ENCODE measurements at regions not wholly inside any gene's neighbourhood (a gene's known extent, or its start where the extent isn't known, plus 50 kb on each side); places are given as distances from the start of the nearest gene placed in this dataset.

DNA sequence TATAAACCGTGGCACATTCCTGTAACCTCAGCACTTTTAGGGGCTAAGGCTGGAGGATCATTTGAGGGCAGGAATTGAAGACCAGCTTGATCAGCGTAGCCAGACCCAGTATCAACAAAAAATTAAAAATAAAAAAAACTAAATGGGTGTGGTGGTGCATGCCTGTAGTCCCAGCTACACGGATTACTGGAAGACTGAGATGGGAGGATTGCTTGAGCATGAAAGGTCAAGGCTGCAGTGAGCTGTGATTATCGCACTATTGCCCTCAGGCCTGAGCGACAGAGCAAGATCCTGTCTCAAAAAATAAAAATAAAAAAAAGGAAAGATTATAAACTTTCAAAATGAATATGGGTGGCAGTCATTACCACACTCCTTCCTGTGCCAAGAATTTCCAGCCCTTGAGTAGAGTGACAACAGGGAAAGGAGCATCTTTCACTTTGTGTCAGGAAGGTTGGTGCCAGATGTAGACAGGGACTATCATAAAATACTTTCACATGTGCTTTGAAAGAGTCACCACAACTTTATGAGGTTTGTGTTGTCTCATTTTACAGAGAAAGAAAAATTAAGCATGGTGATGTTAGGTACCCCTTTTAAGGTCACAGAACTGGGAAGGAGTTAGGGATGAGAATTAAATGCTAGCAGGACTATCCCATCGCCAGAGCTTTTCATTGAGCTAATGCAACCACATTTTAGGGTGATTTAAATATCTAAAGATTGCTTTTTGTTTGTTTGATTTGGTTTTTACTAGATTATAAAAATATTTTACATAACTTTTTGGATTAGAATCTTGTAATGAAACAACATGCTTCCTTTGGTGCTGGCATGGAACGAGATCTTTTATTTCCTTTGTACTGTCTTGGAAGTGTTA lies 1617.4 kb upstream of the ACVR2A start:
- whole genome bisulfite sequencing, 3 donors, result 80 to 86% (median 85%) methylated on average over 7 of the region's 7 CpGs

DNA sequence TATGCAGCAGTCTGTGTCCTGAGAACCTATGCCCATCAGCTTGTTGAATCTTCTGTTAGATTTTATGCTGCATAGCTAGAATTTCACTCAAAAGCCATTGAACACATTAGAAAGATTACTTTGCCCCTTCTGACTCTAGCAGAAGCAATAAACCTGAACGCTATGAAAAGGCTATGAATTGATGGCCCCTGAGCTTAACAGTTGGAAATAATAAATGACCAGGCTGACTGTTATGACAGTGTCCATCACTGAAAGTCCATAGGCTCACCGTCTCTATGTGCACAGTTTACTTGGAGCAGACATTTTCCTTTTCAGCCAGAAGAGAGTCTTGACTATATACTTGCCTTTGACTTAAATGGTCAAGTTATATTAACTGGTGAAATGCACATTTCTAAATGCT lies 1618.8 kb upstream of the ACVR2A start:
- WGBS, 3 donors, result 88 to 91% (median 91%) methylated on average over 2 of the region's 2 CpGs
- H3K27ac ChIP-seq (ENCODE audit: low read depth, low read length), result no peak overlapping the region

More for the DNA sequence above, 1617.4 kb upstream of the ACVR2A start:
- H3K27ac ChIP-seq (ENCODE audit: low read depth, low read length), result no peak overlapping the region

DNA sequence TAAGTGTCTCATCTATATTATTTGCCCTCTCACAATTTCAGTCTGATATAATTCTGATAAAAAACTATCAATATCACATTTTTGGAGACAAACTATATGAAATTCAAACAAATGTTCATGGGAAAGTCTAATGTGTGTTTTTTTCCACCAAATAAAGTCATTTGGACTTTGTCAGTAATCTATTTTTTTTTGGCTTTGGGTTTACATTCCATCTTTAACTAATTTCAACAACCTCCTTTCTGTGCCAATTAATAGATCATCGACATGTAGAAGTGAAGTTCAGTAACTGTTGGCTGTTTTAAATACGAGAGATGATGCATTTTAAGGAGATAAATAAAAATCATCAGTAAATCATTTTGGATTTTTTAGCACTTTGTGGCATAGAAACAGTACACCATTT lies 1623.0 kb upstream of the ACVR2A start:
- 58 to 67% (median 58%) methylated on average over 2 of the region's 2 CpGs for WGBS, 3 donors
- H3K27ac ChIP-seq (ENCODE audit: low read depth, low read length), result no peak overlapping the region

DNA sequence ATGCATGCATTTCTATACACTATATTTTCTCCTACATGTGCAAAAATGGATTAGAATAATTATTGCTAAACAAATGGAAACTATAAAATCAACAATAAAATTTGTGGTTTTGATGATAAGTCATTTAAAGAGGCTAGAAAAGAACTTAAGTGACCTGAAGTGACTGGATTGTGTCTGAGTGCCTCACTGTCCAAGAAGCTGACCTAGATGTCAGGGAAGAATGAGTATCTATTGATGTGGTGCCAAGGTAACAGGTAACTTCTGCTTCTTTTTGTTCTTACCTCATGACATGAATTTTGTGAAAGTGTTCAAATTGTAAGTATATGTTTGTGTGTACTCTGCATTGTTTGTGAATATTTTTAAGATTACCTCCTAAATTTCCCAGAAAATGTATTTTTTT lies 1623.9 kb upstream of the ACVR2A start:
- H3K27ac ChIP-seq (ENCODE audit: low read depth, low read length), result no peak overlapping the region

DNA sequence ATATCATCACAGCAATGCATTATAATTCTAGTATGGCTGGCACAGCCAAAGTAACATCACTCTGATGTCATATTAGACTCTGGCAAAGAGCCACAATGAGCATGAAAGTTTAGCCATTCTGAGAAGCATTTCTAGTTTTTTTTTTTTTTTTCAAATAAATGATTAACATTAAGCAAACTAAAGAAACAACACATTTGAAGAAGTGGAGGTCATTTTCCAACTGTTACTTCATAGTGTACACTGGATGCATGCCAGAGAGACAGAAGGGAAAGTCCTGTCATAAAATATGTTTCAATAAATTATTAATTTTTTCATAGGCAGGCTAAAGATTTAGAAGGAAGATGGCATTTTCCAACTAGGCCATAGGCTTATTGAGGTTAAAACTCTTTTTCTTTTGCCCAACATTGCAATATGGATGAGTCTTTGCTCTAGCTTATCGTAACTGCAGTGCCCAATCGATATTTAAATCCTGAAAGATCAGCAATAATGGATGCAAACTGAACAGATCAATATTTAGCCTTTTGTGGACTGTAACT lies 1630.4 kb upstream of the ACVR2A start:
- 21 to 87% (median 86%) methylated on average over 2 of the region's 2 CpGs for WGBS, 3 donors
- H3K27ac ChIP-seq (ENCODE audit: low read depth, low read length), result no peak overlapping the region

DNA sequence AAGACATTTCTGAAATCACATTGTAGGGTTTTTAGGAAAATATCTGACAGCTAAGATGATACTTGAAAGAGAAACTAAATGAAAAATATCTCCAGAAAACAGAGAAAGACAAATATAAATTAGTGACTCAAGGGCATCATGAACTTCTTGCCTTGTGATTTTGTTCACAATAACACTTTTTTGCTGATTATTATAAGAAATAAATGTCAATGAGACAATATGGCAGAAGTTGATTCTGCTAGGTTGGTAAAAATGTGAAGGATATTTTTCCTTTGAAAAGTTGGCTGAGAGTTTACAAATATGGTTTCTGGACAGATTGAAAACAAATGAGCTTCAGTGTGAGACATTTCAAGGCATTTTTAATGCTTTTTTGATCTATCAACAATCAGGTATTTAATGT lies 1631.2 kb upstream of the ACVR2A start:
- no peak overlapping the region for H3K27ac ChIP-seq (ENCODE audit: low read depth, low read length)

DNA sequence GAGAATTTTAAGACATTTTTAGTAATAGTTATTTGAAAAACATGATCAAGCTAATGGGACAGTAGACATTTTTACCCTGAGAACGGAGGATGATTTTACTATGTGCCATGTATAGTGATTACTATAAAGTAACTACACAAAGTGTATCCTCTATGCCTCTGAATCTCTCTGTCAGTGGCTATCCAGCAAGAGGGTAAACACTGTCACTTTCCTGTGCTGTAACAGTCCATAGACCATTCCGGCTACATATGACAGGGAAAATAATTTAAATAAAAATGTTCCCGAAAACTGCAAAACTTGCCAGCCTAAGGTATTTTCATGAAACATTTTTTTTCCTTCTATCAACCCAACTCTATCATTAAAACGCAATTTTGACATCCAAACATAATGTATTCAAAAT lies 1632.2 kb upstream of the ACVR2A start:
- no peak overlapping the region for H3K27ac ChIP-seq (ENCODE audit: low read depth, low read length)
- 87 to 94% (median 94%) methylated on average over 4 of the region's 4 CpGs for WGBS, 3 donors

DNA sequence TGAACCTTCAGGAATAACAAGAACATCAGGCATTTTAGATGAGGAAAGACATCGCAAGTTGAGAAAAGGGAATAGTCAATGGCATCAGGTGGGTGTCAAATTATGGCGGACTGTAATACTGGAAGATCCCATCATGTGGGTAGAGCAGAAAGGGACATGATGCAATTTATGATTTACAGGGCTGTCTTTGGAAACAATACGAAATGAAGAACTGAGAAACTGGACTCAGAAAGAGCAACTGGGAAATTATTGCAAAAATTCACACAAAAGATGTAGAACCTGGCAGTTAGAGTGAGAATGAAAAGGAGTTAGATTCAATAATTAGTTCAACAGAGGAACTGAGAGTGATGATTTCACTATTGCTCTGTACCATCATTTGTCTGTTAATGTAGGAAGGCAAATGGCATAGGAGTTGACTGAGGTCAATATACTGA lies 1635.0 kb upstream of the ACVR2A start:
- H3K27ac ChIP-seq (ENCODE audit: low read depth, low read length), result no peak overlapping the region
- WGBS, 3 donors, result 90 to 95% (median 93%) methylated on average over 3 of the region's 3 CpGs

DNA sequence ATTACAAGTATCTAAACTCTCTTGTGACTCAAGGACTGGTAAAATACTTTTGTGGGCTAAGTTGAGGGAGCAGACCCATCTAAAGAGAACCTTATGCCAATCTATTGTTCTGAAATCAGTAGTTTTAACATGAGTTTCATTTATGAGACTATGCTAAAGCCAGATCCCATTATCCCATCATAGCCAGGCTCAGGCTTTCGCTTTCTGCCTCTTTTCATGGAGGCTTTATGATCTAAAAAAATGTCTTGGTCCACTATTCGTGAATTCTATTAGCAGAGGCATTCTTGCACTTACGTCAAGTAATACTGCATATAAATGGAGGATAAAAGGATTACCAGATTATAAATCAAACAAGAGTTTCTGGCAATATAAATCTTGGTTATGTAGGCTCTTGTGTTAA lies 1636.9 kb upstream of the ACVR2A start:
- 84 to 98% (median 90%) methylated on average over 3 of the region's 3 CpGs for WGBS, 3 donors
- H3K27ac ChIP-seq (ENCODE audit: low read depth, low read length), result no peak overlapping the region

DNA sequence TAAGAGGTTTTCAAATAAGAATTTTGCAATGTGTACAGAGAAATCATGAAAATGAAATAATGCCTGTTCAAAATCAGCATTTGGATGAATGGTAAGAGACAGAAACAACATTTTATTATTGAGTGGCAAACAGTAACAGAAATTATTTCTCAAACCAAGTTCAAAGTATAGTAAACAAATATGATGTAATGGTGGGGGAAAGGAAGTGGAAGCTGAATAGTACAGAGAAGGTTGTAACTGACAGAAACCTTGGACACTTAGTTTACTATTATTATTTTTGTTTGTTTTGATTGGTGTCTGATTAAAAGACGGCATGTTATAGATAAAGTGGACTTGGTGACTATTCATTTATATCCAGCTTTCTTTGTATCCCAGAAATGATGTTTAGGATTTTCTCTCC lies 1637.4 kb upstream of the ACVR2A start:
- H3K27ac ChIP-seq (ENCODE audit: low read depth, low read length), result no peak overlapping the region
- WGBS, 3 donors, result 28 to 84% (median 83%) methylated on average over 1 of the region's 1 CpG

DNA sequence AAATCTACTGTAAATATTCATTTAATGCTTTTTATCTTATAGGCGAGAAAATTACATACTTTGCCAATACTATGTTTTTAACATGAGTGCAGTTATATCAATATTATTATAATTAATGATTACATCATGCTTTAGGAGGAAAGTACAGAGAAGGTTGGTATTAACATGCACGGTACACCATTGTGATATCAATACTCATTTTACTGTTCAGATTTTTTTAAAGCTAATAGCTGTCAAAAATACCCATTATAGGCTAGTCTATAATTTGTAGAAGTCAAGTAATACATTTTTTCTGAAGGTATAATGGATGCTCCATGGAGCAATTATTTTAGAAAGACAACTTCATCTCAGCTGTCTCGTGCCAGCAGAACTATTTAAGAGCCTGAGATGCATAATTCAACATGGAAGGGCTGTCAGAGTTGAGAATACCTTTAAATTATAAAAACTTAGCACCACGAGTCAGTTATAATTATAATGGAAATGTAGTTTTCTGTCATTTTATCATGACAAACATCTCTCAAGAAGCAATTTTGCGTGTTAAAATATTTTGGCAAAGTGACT lies 1641.7 kb upstream of the ACVR2A start:
- WGBS, 3 donors, result 79 to 84% (median 82%) methylated on average over 5 of the region's 5 CpGs
- H3K27ac ChIP-seq (ENCODE audit: low read depth, low read length), result no peak overlapping the region

DNA sequence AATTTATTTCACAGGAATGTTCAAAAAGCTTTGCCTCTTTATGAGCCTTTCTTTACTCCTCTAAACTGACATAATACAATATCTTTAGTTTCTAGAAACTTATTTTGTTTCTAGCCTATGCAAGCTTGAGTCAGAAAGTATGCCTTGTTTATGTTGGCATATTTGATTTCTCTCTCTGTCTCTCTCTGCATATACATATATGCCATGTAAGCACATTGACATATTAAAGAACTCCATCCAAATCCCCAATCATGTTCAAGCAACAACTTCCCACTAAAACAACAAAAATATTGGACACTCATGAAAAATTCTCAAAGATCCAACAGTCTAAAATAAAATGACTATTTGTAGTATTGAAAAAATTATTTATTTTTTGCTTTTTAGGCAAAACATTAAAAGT lies 1651.2 kb upstream of the ACVR2A start:
- H3K27ac ChIP-seq (ENCODE audit: low read depth, low read length), result no peak overlapping the region

DNA sequence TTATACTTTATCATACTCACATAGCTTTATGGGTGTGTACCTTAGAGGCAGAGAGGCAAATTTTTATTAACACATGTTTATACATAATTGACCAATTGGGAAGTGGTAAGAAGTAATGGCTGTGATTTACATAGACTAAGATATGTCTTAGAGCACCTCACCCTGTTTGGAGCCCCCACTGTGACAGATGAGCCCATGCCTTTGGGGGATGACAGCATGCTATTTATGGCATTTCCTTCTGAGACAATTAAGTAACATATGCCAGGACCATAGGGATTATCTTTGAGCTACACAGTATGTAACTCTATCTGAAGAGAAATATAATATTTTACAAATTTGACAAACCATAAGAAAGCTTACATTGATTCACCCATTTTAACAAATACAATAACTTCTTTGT lies 1655.3 kb upstream of the ACVR2A start:
- no peak overlapping the region for H3K27ac ChIP-seq (ENCODE audit: low read depth, low read length)

DNA sequence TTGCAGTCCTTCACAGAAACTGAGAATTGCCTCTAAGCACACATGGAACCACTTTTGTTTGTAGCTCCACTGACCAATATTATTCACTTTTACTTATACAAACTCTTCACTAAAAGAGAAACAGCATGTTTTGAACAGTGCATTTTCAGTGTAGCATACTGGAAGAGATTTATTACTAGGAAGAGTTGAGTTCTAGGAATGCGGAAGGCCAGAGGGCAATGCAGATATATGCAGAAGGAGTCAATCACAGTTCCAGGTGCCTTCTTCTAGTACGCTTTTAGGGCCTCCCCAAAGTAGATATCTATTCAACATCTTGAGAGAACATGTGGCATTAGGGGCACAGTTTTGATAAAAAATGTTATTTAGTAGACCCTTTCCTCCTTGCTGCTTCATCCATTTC lies 1654.0 kb upstream of the ZEB2 start:
- no peak overlapping the region for H3K27ac ChIP-seq (ENCODE audit: low read depth, low read length)
- WGBS, 3 donors, result 84 to 89% (median 87%) methylated on average over 2 of the region's 2 CpGs

DNA sequence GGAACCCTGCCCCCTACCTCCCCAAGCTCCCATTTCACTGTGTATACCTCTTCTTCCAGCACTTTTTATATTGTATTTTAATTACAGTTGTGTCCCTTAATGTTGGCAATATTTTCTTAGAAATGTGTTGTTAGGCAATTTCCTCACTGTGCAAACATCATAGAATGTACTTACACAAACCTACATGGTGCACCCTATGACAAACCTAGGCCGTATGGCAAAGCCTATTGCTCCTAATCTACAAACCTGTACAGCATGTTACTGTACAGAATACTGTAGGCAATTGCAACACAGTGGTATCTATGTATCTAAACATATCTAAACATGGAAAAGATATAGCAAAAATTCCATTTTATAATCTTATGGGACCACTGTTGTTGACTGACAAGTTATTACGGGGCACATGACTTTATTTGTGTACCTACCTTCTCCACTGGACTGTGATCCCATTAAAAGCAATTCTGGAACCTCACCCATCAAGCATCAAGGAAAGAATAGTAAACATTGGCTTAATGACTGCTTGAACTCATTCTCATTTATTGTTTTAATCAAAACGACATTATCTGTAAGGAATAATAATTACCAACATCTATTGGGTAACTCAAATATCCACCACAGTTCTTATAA lies 1641.5 kb upstream of the ZEB2 start:
- no peak overlapping the region for H3K27ac ChIP-seq (ENCODE audit: low read depth, low read length)
- WGBS, 3 donors, result 64 to 81% (median 79%) methylated on average over 3 of the region's 3 CpGs

DNA sequence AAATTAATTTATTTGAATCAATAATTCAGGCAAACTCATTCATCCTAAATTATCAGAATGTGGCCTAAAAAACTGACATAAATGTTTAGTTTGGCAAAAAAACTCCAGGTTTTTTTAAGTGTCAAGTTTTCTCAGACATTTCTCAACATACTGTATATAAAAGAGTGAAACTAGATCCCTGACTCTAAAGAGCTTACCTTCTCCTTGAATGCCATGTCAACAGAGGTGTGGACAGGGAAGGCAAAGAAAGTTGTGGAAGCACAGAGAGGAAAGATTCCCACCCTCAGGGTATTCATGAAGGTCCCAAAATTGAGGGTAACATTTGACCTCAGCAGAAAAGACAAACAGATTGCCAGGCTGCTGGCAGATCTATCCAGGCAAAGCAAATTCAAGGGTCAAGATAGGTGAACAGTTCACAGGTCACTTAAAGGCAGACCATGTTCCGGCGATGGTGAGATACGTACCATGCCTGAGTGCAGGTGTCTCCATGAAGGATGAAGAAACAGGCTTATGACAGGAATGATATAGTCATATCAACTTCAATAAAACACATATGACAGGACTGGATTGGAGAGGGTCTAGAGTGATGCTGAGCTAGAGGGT lies 1638.3 kb upstream of the ZEB2 start:
- WGBS, 3 donors, result 93 to 97% (median 94%) methylated on average over 3 of the region's 3 CpGs
- no peak overlapping the region for H3K27ac ChIP-seq (ENCODE audit: low read depth, low read length)

DNA sequence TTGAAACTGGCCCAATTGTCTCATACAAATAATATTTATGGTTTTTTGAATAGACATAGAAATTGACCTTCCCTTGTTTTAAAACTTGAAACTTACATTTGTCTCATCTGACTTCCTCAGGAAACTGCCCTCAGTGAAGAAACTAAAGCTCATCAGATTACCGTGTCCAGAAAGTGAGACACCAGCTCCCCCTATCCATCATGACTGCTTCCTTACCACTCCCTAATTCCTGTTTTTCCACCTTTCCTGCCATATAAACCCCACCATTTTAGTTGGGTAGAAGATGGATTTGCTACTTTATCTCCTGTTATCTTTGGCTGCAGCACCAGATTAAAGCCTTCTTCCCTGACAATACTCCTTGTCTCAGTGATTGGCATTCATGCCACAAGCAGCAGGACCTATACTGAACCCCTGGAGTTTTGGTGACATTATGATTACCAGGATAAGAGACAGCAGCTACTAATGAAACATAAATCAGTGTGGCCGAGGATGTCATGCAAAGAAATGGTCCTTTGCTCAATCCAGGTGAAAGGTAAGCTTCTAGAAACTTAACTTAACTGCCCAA lies 1627.6 kb upstream of the ZEB2 start:
- WGBS, 3 donors, result 67 to 91% (median 82%) methylated on average over 2 of the region's 2 CpGs
- no peak overlapping the region for H3K27ac ChIP-seq (ENCODE audit: low read depth, low read length)

DNA sequence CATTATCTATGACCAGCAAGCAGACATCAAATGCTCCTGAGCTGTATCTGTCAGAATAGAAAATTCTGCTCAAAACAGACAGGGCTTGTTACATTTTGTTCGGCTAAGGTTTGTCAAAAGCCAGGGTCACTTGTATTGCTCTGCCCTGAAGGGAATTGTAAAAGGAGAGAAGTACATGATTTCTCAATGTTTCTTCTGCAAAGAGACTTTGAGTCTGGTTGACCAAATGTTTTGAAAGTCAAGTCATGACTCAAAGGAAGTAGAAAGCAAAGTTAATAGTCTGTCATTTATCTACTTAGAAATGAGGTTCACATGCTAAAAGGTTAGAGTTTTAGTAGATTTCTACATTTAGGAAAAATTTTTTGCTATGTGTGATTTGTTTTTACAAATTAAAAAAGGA lies 1624.1 kb upstream of the ZEB2 start:
- WGBS, 3 donors, result 88 to 98% (median 89%) methylated on average over 1 of the region's 1 CpG
- H3K27ac ChIP-seq (ENCODE audit: low read depth, low read length), result no peak overlapping the region

DNA sequence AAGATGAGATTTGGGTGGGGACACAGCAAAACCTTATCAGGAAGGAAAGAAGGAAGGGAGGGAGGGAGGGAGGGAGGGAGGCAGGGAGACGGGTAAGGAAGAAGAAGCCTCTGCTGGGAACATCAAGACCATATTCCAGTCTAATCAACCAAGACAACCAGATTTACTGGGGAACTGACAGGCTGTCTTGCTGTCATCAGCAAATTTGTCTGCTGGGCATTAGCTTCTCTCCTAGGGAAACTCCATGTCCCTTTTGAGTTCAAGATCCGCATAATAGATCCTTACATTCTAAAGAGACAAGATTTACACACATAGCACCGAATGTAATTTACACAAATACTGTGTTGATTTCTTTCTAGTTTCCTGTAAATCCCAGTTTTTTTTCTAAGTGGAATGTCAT lies 1618.9 kb upstream of the ZEB2 start:
- 87 to 92% (median 90%) methylated on average over 3 of the region's 3 CpGs for WGBS, 3 donors
- no peak overlapping the region for H3K27ac ChIP-seq (ENCODE audit: low read depth, low read length)

Measured in adipose tissue (tissue), 3 donors.